ENCODE measurements at regions not wholly inside any gene's neighbourhood (a gene's known extent, or its start where the extent isn't known, plus 50 kb on each side); places are given as distances from the start of the nearest gene placed in this dataset.
A peak's percentile ranks its signal among the peaks of the same experiment; 100 is the strongest.

- no peak for DNase-seq
These were observed 797.7 kb upstream of the ARGLU1 start for GRCh38 chr13:107365466-107366215.

- no peak for DNase-seq
These were observed 796.7 kb upstream of the ARGLU1 start for GRCh38 chr13:107364658-107365057.

- no peak for DNase-seq
These were observed 793.7 kb upstream of the ARGLU1 start for GRCh38 chr13:107361666-107362065.

GRCh38 chr13:107360010-107360409 lies 792.1 kb upstream of the ARGLU1 start:
- no peak for DNase-seq

GRCh38 chr13:107358866-107359265 lies 790.9 kb upstream of the ARGLU1 start:
- DNase-seq = no peak

- DNase-seq = no peak
These were observed 783.4 kb upstream of the ARGLU1 start for GRCh38 chr13:107351305-107351704.

- no peak for DNase-seq
These were observed 781.0 kb upstream of the ARGLU1 start for GRCh38 chr13:107348925-107349324.

GRCh38 chr13:107348471-107348870 lies 780.5 kb upstream of the ARGLU1 start:
- no peak for DNase-seq

GRCh38 chr13:107347641-107348369 lies 779.9 kb upstream of the ARGLU1 start:
- DNase-seq = no peak

- DNase-seq = peak; percentile 52
These were observed 774.8 kb upstream of the ARGLU1 start for GRCh38 chr13:107342747-107343146.

GRCh38 chr13:107339209-107339608 lies 771.3 kb upstream of the ARGLU1 start:
- no peak for DNase-seq

- DNase-seq = peak; percentile 63
These were observed 764.3 kb upstream of the ARGLU1 start for GRCh38 chr13:107332188-107332587.

- no peak for DNase-seq
These were observed 763.4 kb upstream of the ARGLU1 start for GRCh38 chr13:107331359-107331758.

- no peak for DNase-seq
These were observed 762.5 kb upstream of the ARGLU1 start for GRCh38 chr13:107330484-107330883.

- peak; percentile 79 for DNase-seq
These were observed 762.1 kb upstream of the ARGLU1 start for GRCh38 chr13:107329991-107330390.

GRCh38 chr13:107324416-107325204 lies 756.7 kb upstream of the ARGLU1 start:
- DNase-seq = no peak

- peak; percentile 46 for DNase-seq
These were observed 754.3 kb upstream of the ARGLU1 start for GRCh38 chr13:107322228-107322627.

- no peak for DNase-seq
These were observed 737.2 kb upstream of the ARGLU1 start for GRCh38 chr13:107305178-107305577.

GRCh38 chr13:107301724-107302374 lies 733.9 kb upstream of the ARGLU1 start:
- peak; percentile 72 for DNase-seq

- DNase-seq = no peak
These were observed 731.8 kb upstream of the ARGLU1 start for GRCh38 chr13:107299717-107300116.

GRCh38 chr13:107296804-107297203 lies 728.9 kb upstream of the ARGLU1 start:
- no peak for DNase-seq

- no peak for DNase-seq
These were observed 727.6 kb upstream of the ARGLU1 start for GRCh38 chr13:107295416-107296140.

All from NCI-H774 (cell line).